K562 (cell line): ENCODE measurements at regions not wholly inside any gene's neighbourhood (a gene's known extent, or its start where the extent isn't known, plus 50 kb on each side); places are given as distances from the start of the nearest gene placed in this dataset.

Experiments
- ATAC-seq: fragments of 200-7000 bp; cut with Tn5 transposase; 3 replicates; pipeline ENCODE4 v1.9.1; 2020; ENCODE audit warnings: moderate library complexity
- BruUV-seq: library from RNA; stranded (reverse); fragments of 400-500 nt; replicated peaks from 2 replicates; lab custom pipeline; 2021; lab: Mats Ljungman, UMichigan
- CTCF ChIA-PET: fragments of 300-600 bp; formaldehyde crosslinking; extraction: SDS; loops from one replicate; lab custom pipeline; 2021; ENCODE audit warnings: low intra/inter-chr PET ratio; lab: Yijun Ruan, JAX
- POLR2A ChIA-PET: fragments of 300-600, 350-650 bp; sonication (Branson Sonifier 250); formaldehyde crosslinking; extraction: SDS; loops from one replicate; lab custom pipeline; 2021; ENCODE audit warnings: antibody characterized with exemption, inconsistent platforms; lab: Yijun Ruan, JAX
- DNase-seq, 4 experiments: peaks; one replicate each; pipeline versions ENCODE4 v3.0.0 to v3.0.0-alpha.2; 2011 to 2018; ENCODE audit warnings: low spot score in 3 of 4, mixed read lengths in 3 of 4; ENCODE audit errors: extremely low read depth in 1 of 4
- FAIRE-seq: peaks from 2 replicates; lab custom pipeline; 2011; peaks lifted over from hg19 to GRCh38; lab: Jason Lieb, UNC
- H2AFZ ChIP-seq: 2 replicates; pipeline ENCODE4 v1.6.0; 2011; ENCODE audit warnings: low read depth, low read length, control low read depth, inconsistent platforms
- H3K27ac ChIP-seq: fragments of 200-600 bp; 3 replicates; pipeline ENCODE4 v1.8.0; 2011; ENCODE audit warnings: low read depth, mild to moderate bottlenecking, control low read depth, inconsistent platforms, low read length, moderate library complexity, mixed read lengths; ENCODE audit errors: extremely low read depth
- H3K27me3 ChIP-seq, 2 experiments: fragments of 300-600 bp in 1 of 2; 2 replicates in 1 of 2; 3 replicates in 1 of 2; pipeline versions ENCODE4 v1.6.0 to v1.8.0; 2011; ENCODE audit warnings: inconsistent platforms in 2 of 2, low read length in 2 of 2, mild to moderate bottlenecking in 1 of 2, mixed read lengths in 1 of 2, moderate library complexity in 1 of 2; ENCODE audit not compliant: control insufficient read depth in 2 of 2, insufficient read depth in 2 of 2
- H3K36me3 ChIP-seq: fragments of 300-600 bp; 3 replicates; pipeline ENCODE4 v1.8.0; 2011; ENCODE audit warnings: mild to moderate bottlenecking, low read length, inconsistent platforms; ENCODE audit not compliant: control insufficient read depth, insufficient read depth
- H3K4me1 ChIP-seq, 2 experiments: fragments of 200-600 bp in 1 of 2; replicated peaks in 1 of 2; 2 replicates in 1 of 2; 3 replicates in 1 of 2; pipeline versions ENCODE4 v1.5.1 to v1.8.0; 2011; ENCODE audit warnings: inconsistent platforms in 2 of 2, low read length in 2 of 2, mild to moderate bottlenecking in 1 of 2, mixed read lengths in 1 of 2, moderate library complexity in 1 of 2; ENCODE audit not compliant: control insufficient read depth in 2 of 2, insufficient read depth in 2 of 2
- H3K4me2 ChIP-seq: 2 replicates; pipeline ENCODE4 v1.6.1; 2011; ENCODE audit warnings: low read length, control low read depth, inconsistent platforms, mixed read lengths; ENCODE audit not compliant: insufficient read depth
- H3K4me3 ChIP-seq: fragments of 200-600 bp; sonication (generic), shearing (Covaris generic); 2 replicates; pipeline ENCODE4 v1.5.1; 2016; ENCODE audit warnings: control low read depth, inconsistent platforms
- H3K79me2 ChIP-seq: fragments of 200-600 bp; 3 replicates; pipeline ENCODE4 v1.8.0; 2011; ENCODE audit warnings: low read length, inconsistent platforms; ENCODE audit not compliant: control insufficient read depth, insufficient read depth
- H3K9ac ChIP-seq, 2 experiments: 2 replicates each; pipeline versions ENCODE4 v1.6.0 to v1.6.1; 2011; ENCODE audit warnings: low read depth in 2 of 2, low read length in 2 of 2, control low read depth in 1 of 2, inconsistent platforms in 1 of 2, mild to moderate bottlenecking in 1 of 2, mixed read lengths in 1 of 2; ENCODE audit not compliant: insufficient read depth in 1 of 2
- H3K9me1 ChIP-seq: one replicate; pipeline ENCODE4 v1.6.0; 2011; ENCODE audit warnings: inconsistent platforms, mild to moderate bottlenecking, low read length, moderate library complexity; ENCODE audit not compliant: control insufficient read depth, insufficient read depth
- H3K9me3 ChIP-seq: replicated peaks from 2 replicates; pipeline ENCODE4 v1.5.1; 2011; ENCODE audit warnings: low read depth, low read length, inconsistent platforms; ENCODE audit not compliant: control insufficient read depth, insufficient read depth
- H4K20me1 ChIP-seq: replicated peaks from 2 replicates; pipeline ENCODE4 v1.6.1; 2011; ENCODE audit warnings: low read length, inconsistent platforms, mixed read lengths; ENCODE audit not compliant: control insufficient read depth, insufficient read depth
- FOXP4 ChIP-seq: sonication (generic); formaldehyde crosslinking; IDR thresholded peaks from 2 replicates; pipeline ENCODE4 v1.8.0; 2022; ENCODE audit warnings: mild to moderate bottlenecking, missing genetic modification reagents, borderline replicate concordance
- NFRKB ChIP-seq: fragments of 450-650 bp; IDR thresholded peaks from 2 replicates; pipeline ENCODE4 v1.6.1; 2016; ENCODE audit warnings: low read depth
- TOE1 ChIP-seq, 2 experiments: fragments of 450-650 bp in 1 of 2; sonication (generic) in 1 of 2; formaldehyde crosslinking in 1 of 2; IDR thresholded peaks; 2 replicates each; pipeline versions ENCODE4 v1.7.1 to v1.8.0; 2016 to 2022; ENCODE audit warnings: borderline replicate concordance in 2 of 2, mild to moderate bottlenecking in 2 of 2, antibody characterized with exemption in 1 of 2, inconsistent platforms in 1 of 2, low read depth in 1 of 2, missing genetic modification reagents in 1 of 2, moderate library complexity in 1 of 2
- WGBS: fragments of 100-300 bp; shearing (Covaris generic); methylation state at CpG from one replicate; pipeline ENCODE4 v1.1.6; 2016; ENCODE audit warnings: low coverage, mixed read lengths; ENCODE audit not compliant: insufficient coverage; ENCODE audit errors: missing lambda C conversion rate; 5-methylcytosine and 5-hydroxymethylcytosine counted together
- in situ Hi-C: fragments of 300-500 bp; cut with MboI; formaldehyde crosslinking; loops from 4 replicates; pipeline ENCODE4 v1.15.0; 2018; ENCODE audit warnings: inconsistent platforms, mixed read lengths
- intact Hi-C: fragments of 100-400 bp; cut with micrococcal nuclease; formaldehyde crosslinking; loops from 2 replicates; pipeline ENCODE4 v1.14.2; 2022
- TF ChIP-seq, protein P1 (sequence below): fragments of 450-650 bp; formaldehyde crosslinking; IDR thresholded peaks from 2 replicates; pipeline ENCODE4 v1.4.0; 2020; ENCODE audit warnings: mild to moderate bottlenecking, moderate library complexity

- Histone ChIP-seq H3K27me3 (no peaks in the 10 kb centered on the region), H3K4me3 (no peak overlapping the region), H3K9me3 (no peaks in the 10 kb centered on the region), H3K36me3 (no peaks in the 10 kb centered on the region), H3K79me2 (no peaks in the 10 kb centered on the region), H3K9ac (no peak overlapping the region), H2AFZ (no peak overlapping the region), H3K4me2 (no peak overlapping the region), H3K4me1 (no peaks in the 10 kb centered on the region), H3K9me1 (no peaks in the 10 kb centered on the region), H3K27ac (no peak overlapping the region), H4K20me1 (no peaks in the 10 kb centered on the region)
- DNase-seq: no peak
- TF ChIP-seq NFRKB (no peak), FOXP4 (CRISPR knock-in tag) (no peak), TOE1 (IDR thresholded peaks at IDR 0.05; ENCODE audit: borderline replicate concordance) (no peak), TOE1 (CRISPR knock-in tag; IDR thresholded peaks at IDR 0.05; ENCODE audit: borderline replicate concordance, low read depth) (no peak)
- TF ChIP-seq, protein P1, sequence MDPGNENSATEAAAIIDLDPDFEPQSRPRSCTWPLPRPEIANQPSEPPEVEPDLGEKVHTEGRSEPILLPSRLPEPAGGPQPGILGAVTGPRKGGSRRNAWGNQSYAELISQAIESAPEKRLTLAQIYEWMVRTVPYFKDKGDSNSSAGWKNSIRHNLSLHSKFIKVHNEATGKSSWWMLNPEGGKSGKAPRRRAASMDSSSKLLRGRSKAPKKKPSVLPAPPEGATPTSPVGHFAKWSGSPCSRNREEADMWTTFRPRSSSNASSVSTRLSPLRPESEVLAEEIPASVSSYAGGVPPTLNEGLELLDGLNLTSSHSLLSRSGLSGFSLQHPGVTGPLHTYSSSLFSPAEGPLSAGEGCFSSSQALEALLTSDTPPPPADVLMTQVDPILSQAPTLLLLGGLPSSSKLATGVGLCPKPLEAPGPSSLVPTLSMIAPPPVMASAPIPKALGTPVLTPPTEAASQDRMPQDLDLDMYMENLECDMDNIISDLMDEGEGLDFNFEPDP: no peak
- ATAC-seq: no peak
- FAIRE-seq: no peak
- 0% methylated on average over 1 of the region's 1 CpG for WGBS
- intact Hi-C loops (no loop called here), in situ Hi-C loops (no loop called here)
- ChIA-PET POLR2A (no interaction called here), CTCF (no interaction called here)
- no TSS peak for BruUV-seq
Observed at GRCh38 chr12:105429511-105429910, 99.0 kb downstream of the C12orf75 start.
